Sigmoid colon (tissue), 6 donors: ENCODE measurements at regions not wholly inside any gene's neighbourhood (a gene's known extent, or its start where the extent isn't known, plus 50 kb on each side); places are given as distances from the start of the nearest gene placed in this dataset.

Source experiments
- DNase-seq: peaks from one replicate; pipeline ENCODE4 v3.0.0-alpha.2; 2019
- H3K27ac ChIP-seq, 4 donors: fragments of 200-600 bp; sonication (generic); one replicate each; pipeline ENCODE4 v1.5.1; 2016 to 2019; ENCODE audit warnings: mild to moderate bottlenecking in 1 of 4
- H3K27me3 ChIP-seq, 3 donors: fragments of 200-600 bp; sonication (generic); one replicate each; pipeline ENCODE4 v1.5.1; 2019; ENCODE audit warnings: mild to moderate bottlenecking in 1 of 3
- H3K36me3 ChIP-seq, 4 donors: fragments of 200-600 bp; sonication (generic); one replicate each; pipeline ENCODE4 v1.5.1; 2016 to 2019
- H3K4me1 ChIP-seq, 4 donors: fragments of 200-600 bp; sonication (generic); one replicate each; pipeline ENCODE4 v1.5.1; 2017 to 2019
- H3K4me3 ChIP-seq, 4 donors: fragments of 200-600 bp; sonication (generic); one replicate each; pipeline ENCODE4 v1.5.1; 2017 to 2019; ENCODE audit warnings: mild to moderate bottlenecking in 2 of 4, moderate library complexity in 1 of 4
- H3K9me3 ChIP-seq, 4 donors: fragments of 200-600 bp in 3 of 4; sonication (generic) in 3 of 4; one replicate each; pipeline versions ENCODE4 v1.5.1 to v1.6.1; 2013 to 2019
- CTCF ChIP-seq, 4 experiments: fragments of 450-650 bp in 3 of 4; fragments of 200-600 bp in 1 of 4; IDR thresholded peaks; one replicate each; pipeline ENCODE4 v1.5.1; 2016 to 2019; ENCODE audit warnings: antibody characterized with exemption in 4 of 4, mild to moderate bottlenecking in 3 of 4, moderate library complexity in 2 of 4
- EP300 ChIP-seq, 4 donors: sonication (generic); formaldehyde crosslinking; IDR thresholded peaks; one replicate each; pipeline ENCODE4 v1.6.1; 2017; ENCODE audit warnings: antibody characterized with exemption in 4 of 4
- POLR2A ChIP-seq, 2 donors: fragments of 450-650 bp; IDR thresholded peaks; one replicate each; pipeline ENCODE4 v1.6.1; 2016; ENCODE audit warnings: antibody characterized with exemption in 2 of 2, mild to moderate bottlenecking in 2 of 2, moderate library complexity in 2 of 2
- POLR2AphosphoS5 ChIP-seq, 4 donors: sonication (generic); formaldehyde crosslinking; IDR thresholded peaks; one replicate each; pipeline ENCODE4 v1.6.1; 2017; ENCODE audit warnings: antibody characterized with exemption in 4 of 4
- WGBS, 2 donors: extraction: QIAGEN DNeasy Blood & Tissue Kit; methylation state at CpG; one replicate each; pipeline ENCODE4 v1.1.7; 2013; 5-methylcytosine and 5-hydroxymethylcytosine counted together
- intact Hi-C: fragments of 100-400 bp; cut with DNase I; formaldehyde crosslinking; loops from one replicate; pipeline ENCODE4 v1.15.1; 2023
- donor health status: healthy with polysubstance abuse.
- donor health status: healthy.

GRCh38 chr6:81856872-81857271, 104.4 kb upstream of the TENT5A start:
- H3K36me3 ChIP-seq: no peaks in the 10 kb centered on the region
- no peaks in the 10 kb centered on the region for H3K9me3 ChIP-seq
- no peak overlapping the region for H3K4me3 ChIP-seq
- no peaks in the 10 kb centered on the region for H3K4me1 ChIP-seq
- H3K27ac ChIP-seq: no peak overlapping the region
- whole genome bisulfite sequencing, 2 donors: 76% methylated on average over 1 of the region's 1 CpG
- TF ChIP-seq POLR2AphosphoS5 (IDR thresholded peaks at IDR 0.05): no peak
- no peak for TF ChIP-seq CTCF (IDR thresholded peaks at IDR 0.05)
- TF ChIP-seq POLR2A (IDR thresholded peaks at IDR 0.05): no peak
- no peak for TF ChIP-seq EP300 (IDR thresholded peaks at IDR 0.05)
- intact Hi-C loops: no loop called here
- no peak for DNase-seq
- H3K27me3 ChIP-seq: no peaks in the 10 kb centered on the region

- no peaks in the 10 kb centered on the region for H3K9me3 ChIP-seq
- TF ChIP-seq POLR2AphosphoS5 (IDR thresholded peaks at IDR 0.05): no peak
- TF ChIP-seq POLR2A (IDR thresholded peaks at IDR 0.05): no peak
- no peak for TF ChIP-seq EP300 (IDR thresholded peaks at IDR 0.05)
- intact Hi-C loops: no loop called here
- no peak for DNase-seq
- no peak overlapping the region for H3K4me3 ChIP-seq
- H3K27ac ChIP-seq: no peak overlapping the region
- H3K4me1 ChIP-seq: no peaks in the 10 kb centered on the region
- 89 to 91% methylated on average over 2 of the region's 2 CpGs for WGBS, 2 donors
- no peaks in the 10 kb centered on the region for H3K36me3 ChIP-seq
- H3K27me3 ChIP-seq: no peaks in the 10 kb centered on the region
These were observed 102.0 kb upstream of the TENT5A start for GRCh38 chr6:81854474-81854873.

GRCh38 chr6:81853975-81854374, 101.5 kb upstream of the TENT5A start:
- no peaks in the 10 kb centered on the region for H3K9me3 ChIP-seq
- intact Hi-C loops: no loop called here
- TF ChIP-seq POLR2A (IDR thresholded peaks at IDR 0.05): no peak
- TF ChIP-seq EP300 (IDR thresholded peaks at IDR 0.05): no peak
- no peak for TF ChIP-seq CTCF (IDR thresholded peaks at IDR 0.05)
- TF ChIP-seq POLR2AphosphoS5 (IDR thresholded peaks at IDR 0.05): no peak
- H3K27ac ChIP-seq: no peak overlapping the region
- H3K4me1 ChIP-seq: no peaks in the 10 kb centered on the region
- H3K27me3 ChIP-seq: no peaks in the 10 kb centered on the region
- H3K4me3 ChIP-seq: no peak overlapping the region
- no peaks in the 10 kb centered on the region for H3K36me3 ChIP-seq
- WGBS, 2 donors: 97% methylated on average over 2 of the region's 2 CpGs
- no peak for DNase-seq

GRCh38 chr6:81849248-81849647, 96.8 kb upstream of the TENT5A start:
- TF ChIP-seq POLR2AphosphoS5 (IDR thresholded peaks at IDR 0.05) (no peak), EP300 (IDR thresholded peaks at IDR 0.05) (no peak), POLR2A (IDR thresholded peaks at IDR 0.05) (no peak), CTCF (IDR thresholded peaks at IDR 0.05) (no peak)
- WGBS, 2 donors: 75 to 85% methylated on average over 4 of the region's 4 CpGs
- Histone ChIP-seq H3K36me3 (no peaks in the 10 kb centered on the region), H3K4me3 (no peak overlapping the region), H3K27me3 (no peaks in the 10 kb centered on the region), H3K27ac (no peak overlapping the region), H3K4me1 (peaks cover 0 to 9% (median 0%) of the 10 kb centered on the region in 4 donors), H3K9me3 (no peaks in the 10 kb centered on the region)
- no peak for DNase-seq
- intact Hi-C loops: no loop called here

GRCh38 chr6:81847866-81848265, 95.4 kb upstream of the TENT5A start:
- DNase-seq: no peak
- Histone ChIP-seq H3K27ac (no peak overlapping the region), H3K4me3 (no peak overlapping the region), H3K36me3 (no peaks in the 10 kb centered on the region), H3K9me3 (no peaks in the 10 kb centered on the region), H3K4me1 (peaks cover 0 to 9% (median 0%) of the 10 kb centered on the region in 4 donors), H3K27me3 (no peaks in the 10 kb centered on the region)
- TF ChIP-seq EP300 (IDR thresholded peaks at IDR 0.05) (no peak), POLR2AphosphoS5 (IDR thresholded peaks at IDR 0.05) (no peak), CTCF (IDR thresholded peaks at IDR 0.05) (no peak), POLR2A (IDR thresholded peaks at IDR 0.05) (no peak)
- 89 to 97% methylated on average over 3 of the region's 3 CpGs for WGBS, 2 donors
- intact Hi-C loops: no loop called here
